ENCODE measurements at regions not wholly inside any gene's neighbourhood (a gene's known extent, or its start where the extent isn't known, plus 50 kb on each side); places are given as distances from the start of the nearest gene placed in this dataset.

- no peaks in the 10 kb centered on the region for H3K36me3 ChIP-seq
- TF ChIP-seq CTCF (IDR thresholded peaks at IDR 0.05), result no peak
- no peak for TF ChIP-seq POLR2A (IDR thresholded peaks at IDR 0.05)
- H3K27ac ChIP-seq, result no peak overlapping the region
- no peaks in the 10 kb centered on the region for H3K27me3 ChIP-seq
- no peak overlapping the region for H3K4me3 ChIP-seq
- DNase-seq, result no peak
- H3K9me3 ChIP-seq, result no peaks in the 10 kb centered on the region
- no peaks in the 10 kb centered on the region for H3K4me1 ChIP-seq
Measured at GRCh38 chr9:13424872-13425271, 145.4 kb upstream of the MPDZ start.

GRCh38 chr9:13424204-13424603 is 144.7 kb upstream of the MPDZ start:
- Histone ChIP-seq H3K4me1 (no peaks in the 10 kb centered on the region), H3K27ac (no peak overlapping the region), H3K27me3 (no peaks in the 10 kb centered on the region), H3K36me3 (no peaks in the 10 kb centered on the region), H3K9me3 (no peaks in the 10 kb centered on the region), H3K4me3 (no peak overlapping the region)
- DNase-seq, result no peak
- TF ChIP-seq POLR2A (IDR thresholded peaks at IDR 0.05) (no peak), CTCF (IDR thresholded peaks at IDR 0.05) (no peak)

GRCh38 chr9:13414349-13414748 is 134.9 kb upstream of the MPDZ start:
- H3K27ac ChIP-seq, result no peak overlapping the region
- DNase-seq, result no peak
- H3K9me3 ChIP-seq, result no peaks in the 10 kb centered on the region
- no peaks in the 10 kb centered on the region for H3K4me1 ChIP-seq
- no peaks in the 10 kb centered on the region for H3K36me3 ChIP-seq
- no peak for TF ChIP-seq POLR2A (IDR thresholded peaks at IDR 0.05)
- TF ChIP-seq CTCF (IDR thresholded peaks at IDR 0.05), result no peak
- no peak overlapping the region for H3K4me3 ChIP-seq
- no peaks in the 10 kb centered on the region for H3K27me3 ChIP-seq

- TF ChIP-seq POLR2A (IDR thresholded peaks at IDR 0.05) (no peak), CTCF (IDR thresholded peaks at IDR 0.05) (no peak)
- H3K9me3 ChIP-seq, result no peaks in the 10 kb centered on the region
- H3K27ac ChIP-seq, result no peak overlapping the region
- DNase-seq, result no peak
- no peaks in the 10 kb centered on the region for H3K4me1 ChIP-seq
- no peak overlapping the region for H3K4me3 ChIP-seq
- no peaks in the 10 kb centered on the region for H3K27me3 ChIP-seq
- H3K36me3 ChIP-seq, result no peaks in the 10 kb centered on the region
Measured at GRCh38 chr9:13412331-13412730, 132.8 kb upstream of the MPDZ start.

GRCh38 chr9:13411791-13412190 is 132.3 kb upstream of the MPDZ start:
- TF ChIP-seq CTCF (IDR thresholded peaks at IDR 0.05), result no peak
- TF ChIP-seq POLR2A (IDR thresholded peaks at IDR 0.05), result no peak
- Histone ChIP-seq H3K9me3 (no peaks in the 10 kb centered on the region), H3K27me3 (no peaks in the 10 kb centered on the region), H3K36me3 (no peaks in the 10 kb centered on the region), H3K27ac (no peak overlapping the region), H3K4me3 (no peak overlapping the region), H3K4me1 (no peaks in the 10 kb centered on the region)
- DNase-seq, result no peak

GRCh38 chr9:13410566-13411031 is 131.1 kb upstream of the MPDZ start:
- no peaks in the 10 kb centered on the region for H3K4me1 ChIP-seq
- no peak for DNase-seq
- no peaks in the 10 kb centered on the region for H3K27me3 ChIP-seq
- no peaks in the 10 kb centered on the region for H3K9me3 ChIP-seq
- TF ChIP-seq POLR2A (IDR thresholded peaks at IDR 0.05), result no peak
- TF ChIP-seq CTCF (IDR thresholded peaks at IDR 0.05), result no peak
- H3K27ac ChIP-seq, result no peak overlapping the region
- H3K36me3 ChIP-seq, result no peaks in the 10 kb centered on the region
- H3K4me3 ChIP-seq, result no peak overlapping the region

All from Peyer's patch (tissue), 4 donors.